ENCODE measurements at regions not wholly inside any gene's neighbourhood (a gene's known extent, or its start where the extent isn't known, plus 50 kb on each side); places are given as distances from the start of the nearest gene placed in this dataset.

GRCh38 chr11:104432981-104433380, 269.0 kb upstream of the PDGFD start:
- no peak for TF ChIP-seq SPI1 (IDR thresholded peaks at IDR 0.05; ENCODE audit: low read depth, low read length)
- TF ChIP-seq TAF1 (IDR thresholded peaks at IDR 0.05; ENCODE audit: low read depth, low read length): no peak
- no peak for TF ChIP-seq POLR2AphosphoS5 (IDR thresholded peaks at IDR 0.05; ENCODE audit: low read depth, low read length)
- no peak for TF ChIP-seq POLR2A (IDR thresholded peaks at IDR 0.05; ENCODE audit: low read depth, low read length)
- no peak for TF ChIP-seq POU2F2 (IDR thresholded peaks at IDR 0.05; ENCODE audit: low read depth, low read length)
- TF ChIP-seq PAX5 (IDR thresholded peaks at IDR 0.05; ENCODE audit: insufficient read depth, low read length, severe bottlenecking): no peak
- DNase-seq (ENCODE audit: insufficient read length, low spot score) (no peak), FAIRE-seq (no peak)

- no peak for TF ChIP-seq TAF1 (IDR thresholded peaks at IDR 0.05; ENCODE audit: low read depth, low read length)
- no peak for DNase-seq (ENCODE audit: insufficient read length, low spot score)
- FAIRE-seq: no peak
These were observed 268.6 kb upstream of the PDGFD start for GRCh38 chr11:104432526-104432925.

- FAIRE-seq (no peak), DNase-seq (ENCODE audit: insufficient read length, low spot score) (no peak)
- no peak for TF ChIP-seq PAX5 (IDR thresholded peaks at IDR 0.05; ENCODE audit: insufficient read depth, low read length, severe bottlenecking)
- no peak for TF ChIP-seq POLR2AphosphoS5 (IDR thresholded peaks at IDR 0.05; ENCODE audit: low read depth, low read length)
- no peak for TF ChIP-seq TAF1 (IDR thresholded peaks at IDR 0.05; ENCODE audit: low read depth, low read length)
- TF ChIP-seq SPI1 (IDR thresholded peaks at IDR 0.05; ENCODE audit: low read depth, low read length): no peak
- TF ChIP-seq POLR2A (IDR thresholded peaks at IDR 0.05; ENCODE audit: low read depth, low read length): no peak
- TF ChIP-seq POU2F2 (IDR thresholded peaks at IDR 0.05; ENCODE audit: low read depth, low read length): no peak
These were observed 258.5 kb upstream of the PDGFD start for GRCh38 chr11:104422324-104422944.

- no peak for DNase-seq (ENCODE audit: insufficient read length, low spot score)
- TF ChIP-seq POLR2AphosphoS5 (IDR thresholded peaks at IDR 0.05; ENCODE audit: low read depth, low read length): no peak
- TF ChIP-seq TAF1 (IDR thresholded peaks at IDR 0.05; ENCODE audit: low read depth, low read length): no peak
- no peak for TF ChIP-seq SPI1 (IDR thresholded peaks at IDR 0.05; ENCODE audit: low read depth, low read length)
- TF ChIP-seq PAX5 (IDR thresholded peaks at IDR 0.05; ENCODE audit: insufficient read depth, low read length, severe bottlenecking): no peak
- TF ChIP-seq POU2F2 (IDR thresholded peaks at IDR 0.05; ENCODE audit: low read depth, low read length): no peak
- no peak for TF ChIP-seq POLR2A (IDR thresholded peaks at IDR 0.05; ENCODE audit: low read depth, low read length)
- no peak for FAIRE-seq
These were observed 246.4 kb upstream of the PDGFD start for GRCh38 chr11:104410336-104410735.

GRCh38 chr11:104408630-104409029, 244.7 kb upstream of the PDGFD start:
- no peak for TF ChIP-seq POLR2AphosphoS5 (IDR thresholded peaks at IDR 0.05; ENCODE audit: low read depth, low read length)
- no peak for TF ChIP-seq TAF1 (IDR thresholded peaks at IDR 0.05; ENCODE audit: low read depth, low read length)
- no peak for TF ChIP-seq POLR2A (IDR thresholded peaks at IDR 0.05; ENCODE audit: low read depth, low read length)
- TF ChIP-seq PAX5 (IDR thresholded peaks at IDR 0.05; ENCODE audit: insufficient read depth, low read length, severe bottlenecking): no peak
- no peak for TF ChIP-seq POU2F2 (IDR thresholded peaks at IDR 0.05; ENCODE audit: low read depth, low read length)
- TF ChIP-seq SPI1 (IDR thresholded peaks at IDR 0.05; ENCODE audit: low read depth, low read length): no peak
- FAIRE-seq (no peak), DNase-seq (ENCODE audit: insufficient read length, low spot score) (no peak)

GRCh38 chr11:104405277-104405676, 241.3 kb upstream of the PDGFD start:
- no peak for FAIRE-seq
- TF ChIP-seq TAF1 (IDR thresholded peaks at IDR 0.05; ENCODE audit: low read depth, low read length): no peak
- TF ChIP-seq POLR2A (IDR thresholded peaks at IDR 0.05; ENCODE audit: low read depth, low read length): no peak
- TF ChIP-seq PAX5 (IDR thresholded peaks at IDR 0.05; ENCODE audit: insufficient read depth, low read length, severe bottlenecking): no peak
- no peak for TF ChIP-seq POU2F2 (IDR thresholded peaks at IDR 0.05; ENCODE audit: low read depth, low read length)
- TF ChIP-seq POLR2AphosphoS5 (IDR thresholded peaks at IDR 0.05; ENCODE audit: low read depth, low read length): no peak
- no peak for TF ChIP-seq SPI1 (IDR thresholded peaks at IDR 0.05; ENCODE audit: low read depth, low read length)
- DNase-seq (ENCODE audit: insufficient read length, low spot score): no peak

GRCh38 chr11:104404231-104405175, 240.6 kb upstream of the PDGFD start:
- FAIRE-seq (no peak), DNase-seq (ENCODE audit: insufficient read length, low spot score) (no peak)
- TF ChIP-seq POLR2A (IDR thresholded peaks at IDR 0.05; ENCODE audit: low read depth, low read length) (no peak), TAF1 (IDR thresholded peaks at IDR 0.05; ENCODE audit: low read depth, low read length) (no peak), POU2F2 (IDR thresholded peaks at IDR 0.05; ENCODE audit: low read depth, low read length) (no peak), PAX5 (IDR thresholded peaks at IDR 0.05; ENCODE audit: insufficient read depth, low read length, severe bottlenecking) (no peak), POLR2AphosphoS5 (IDR thresholded peaks at IDR 0.05; ENCODE audit: low read depth, low read length) (no peak), SPI1 (IDR thresholded peaks at IDR 0.05; ENCODE audit: low read depth, low read length) (no peak)

DNA sequence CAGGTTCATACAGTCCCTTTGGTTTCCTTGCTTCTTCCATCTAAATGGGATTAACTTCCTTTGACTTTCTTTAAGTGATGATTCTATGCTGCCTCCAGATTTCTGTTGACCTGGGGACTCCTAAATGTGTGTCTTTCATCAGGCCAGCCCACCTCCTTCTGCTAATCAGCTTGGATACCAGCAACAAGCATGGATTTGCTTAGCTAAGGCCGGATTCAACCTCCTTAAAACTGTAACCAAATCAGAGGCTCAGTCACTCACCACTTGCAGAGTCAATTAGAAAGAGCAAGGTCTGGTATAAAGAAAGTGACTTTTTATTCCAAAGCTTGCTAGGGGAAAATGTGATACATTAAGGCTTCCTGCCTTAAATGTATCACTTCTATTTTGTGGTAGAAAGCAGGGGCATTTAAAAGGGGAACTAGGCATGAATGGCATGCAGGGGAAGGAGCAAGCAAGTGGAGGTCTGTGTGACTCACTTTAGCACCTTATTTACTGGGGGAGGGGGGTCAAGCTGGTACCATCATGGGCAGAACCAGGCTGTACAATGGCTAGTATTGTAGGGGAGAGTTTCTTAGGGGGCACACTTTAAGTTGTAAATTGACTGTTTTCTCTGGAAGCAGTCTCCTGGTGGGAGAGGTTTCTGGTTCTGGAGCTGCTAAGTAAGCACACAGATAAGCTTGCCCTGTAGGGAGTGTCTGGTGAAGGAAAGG, 239.0 kb upstream of the PDGFD start:
- no peak for DNase-seq (ENCODE audit: insufficient read length, low spot score)
- FAIRE-seq: no peak
- TF ChIP-seq TAF1 (IDR thresholded peaks at IDR 0.05; ENCODE audit: low read depth, low read length): no peak
- no peak for TF ChIP-seq SPI1 (IDR thresholded peaks at IDR 0.05; ENCODE audit: low read depth, low read length)
- TF ChIP-seq POLR2AphosphoS5 (IDR thresholded peaks at IDR 0.05; ENCODE audit: low read depth, low read length): no peak
- TF ChIP-seq PAX5 (IDR thresholded peaks at IDR 0.05; ENCODE audit: insufficient read depth, low read length, severe bottlenecking): no peak
- no peak for TF ChIP-seq POU2F2 (IDR thresholded peaks at IDR 0.05; ENCODE audit: low read depth, low read length)
- no peak for TF ChIP-seq POLR2A (IDR thresholded peaks at IDR 0.05; ENCODE audit: low read depth, low read length)

- TF ChIP-seq SPI1 (IDR thresholded peaks at IDR 0.05; ENCODE audit: low read depth, low read length) (no peak), POU2F2 (IDR thresholded peaks at IDR 0.05; ENCODE audit: low read depth, low read length) (no peak), TAF1 (IDR thresholded peaks at IDR 0.05; ENCODE audit: low read depth, low read length) (no peak), POLR2A (IDR thresholded peaks at IDR 0.05; ENCODE audit: low read depth, low read length) (no peak), POLR2AphosphoS5 (IDR thresholded peaks at IDR 0.05; ENCODE audit: low read depth, low read length) (no peak), PAX5 (IDR thresholded peaks at IDR 0.05; ENCODE audit: insufficient read depth, low read length, severe bottlenecking) (no peak)
- FAIRE-seq (no peak), DNase-seq (ENCODE audit: insufficient read length, low spot score) (no peak)
These were observed 230.6 kb upstream of the PDGFD start for GRCh38 chr11:104394508-104394907.

All from GM12891 (cell line).